Chondrocyte (in vitro differentiated cells): ENCODE measurements at regions not wholly inside any gene's neighbourhood (a gene's known extent, or its start where the extent isn't known, plus 50 kb on each side); places are given as distances from the start of the nearest gene placed in this dataset.
A peak's percentile ranks its signal among the peaks of the same experiment; 100 is the strongest.

Source experiments
- DNase-seq: peaks from one replicate; pipeline ENCODE4 v3.0.0; 2021; ENCODE audit warnings: mixed read lengths, low spot score
- H3K27ac Mint-ChIP-seq: one replicate; pipeline ENCODE4 v1.8.0; 2021; ENCODE audit warnings: mild to moderate bottlenecking, moderate library complexity, mixed read lengths; ENCODE audit not compliant: unreplicated experiment
- H3K27me3 Mint-ChIP-seq: 2 replicates; pipeline ENCODE4 v1.8.0; 2021; ENCODE audit warnings: low read depth, mixed read lengths
- H3K36me3 Mint-ChIP-seq: 2 replicates; pipeline ENCODE4 v1.8.0; 2021; ENCODE audit warnings: low read depth, mixed read lengths
- H3K4me1 Mint-ChIP-seq: 2 replicates; pipeline ENCODE4 v1.8.0; 2021; ENCODE audit warnings: low read depth, mild to moderate bottlenecking, mixed read lengths
- H3K4me3 Mint-ChIP-seq: one replicate; pipeline ENCODE4 v1.8.0; 2021; ENCODE audit warnings: mild to moderate bottlenecking, moderate library complexity, mixed read lengths; ENCODE audit not compliant: unreplicated experiment
- H3K9me3 Mint-ChIP-seq: 2 replicates; pipeline ENCODE4 v1.8.0; 2021; ENCODE audit warnings: low read depth, mixed read lengths
- CTCF ChIP-seq: fragments of 200-600 bp; sonication (generic); IDR thresholded peaks from 2 replicates; pipeline ENCODE4 v1.5.0; 2021; ENCODE audit warnings: antibody characterized with exemption, mild to moderate bottlenecking, moderate library complexity

- H3K4me1 Mint-ChIP-seq: peaks cover 39% of the 10 kb centered on the region
- H3K9me3 Mint-ChIP-seq: peaks cover 9% of the 10 kb centered on the region
- H3K4me3 Mint-ChIP-seq: no peak overlapping the region
- DNase-seq: no peak
- peaks cover 1% of the 10 kb centered on the region for H3K36me3 Mint-ChIP-seq
- peak overlapping the region; percentile 49 for H3K27ac Mint-ChIP-seq
- no peaks in the 10 kb centered on the region for H3K27me3 Mint-ChIP-seq
- TF ChIP-seq CTCF: no peak
These were observed 65.5 kb upstream of the PCSK5 start for GRCh38 chr9:75824816-75825568.

- Mint-ChIP-seq H3K27me3 (no peaks in the 10 kb centered on the region), H3K36me3 (peaks cover 3% of the 10 kb centered on the region), H3K27ac (no peak overlapping the region), H3K4me3 (no peak overlapping the region), H3K4me1 (peaks cover 39% of the 10 kb centered on the region), H3K9me3 (peaks cover 13% of the 10 kb centered on the region)
- no peak for TF ChIP-seq CTCF
- no peak for DNase-seq
These were observed 64.2 kb upstream of the PCSK5 start for GRCh38 chr9:75826314-75826713.

GRCh38 chr9:75830303-75830702 lies 60.2 kb upstream of the PCSK5 start:
- no peak for DNase-seq
- Mint-ChIP-seq H3K27me3 (no peaks in the 10 kb centered on the region), H3K4me3 (no peak overlapping the region), H3K36me3 (peaks cover 5% of the 10 kb centered on the region), H3K4me1 (peaks cover 20% of the 10 kb centered on the region), H3K9me3 (peaks cover 16% of the 10 kb centered on the region), H3K27ac (no peak overlapping the region)
- TF ChIP-seq CTCF: no peak

- Mint-ChIP-seq H3K27me3 (no peaks in the 10 kb centered on the region), H3K4me1 (no peaks in the 10 kb centered on the region), H3K9me3 (peaks cover 11% of the 10 kb centered on the region), H3K36me3 (peaks cover 5% of the 10 kb centered on the region), H3K4me3 (no peak overlapping the region), H3K27ac (no peak overlapping the region)
- TF ChIP-seq CTCF: no peak
- no peak for DNase-seq
These were observed 56.7 kb upstream of the PCSK5 start for GRCh38 chr9:75833778-75834177.

- no peak for TF ChIP-seq CTCF
- no peak for DNase-seq
- Mint-ChIP-seq H3K4me1 (no peaks in the 10 kb centered on the region), H3K36me3 (peaks cover 5% of the 10 kb centered on the region), H3K4me3 (no peak overlapping the region), H3K27ac (no peak overlapping the region), H3K9me3 (peaks cover 11% of the 10 kb centered on the region), H3K27me3 (no peaks in the 10 kb centered on the region)
These were observed 55.6 kb upstream of the PCSK5 start for GRCh38 chr9:75834878-75835277.
